ENCODE measurements at regions not wholly inside any gene's neighbourhood (a gene's known extent, or its start where the extent isn't known, plus 50 kb on each side); places are given as distances from the start of the nearest gene placed in this dataset.

- peak in 1 of 6 experiments; percentile 26 for TF ChIP-seq CTCF (IDR thresholded peaks at IDR 0.05)
- no peak for TF ChIP-seq POLR2A (IDR thresholded peaks at IDR 0.05)
Observed at GRCh38 chr4:181308476-181309312, 934.5 kb upstream of the TENM3 start.
